MM.1S (cell line): ENCODE measurements at regions not wholly inside any gene's neighbourhood (a gene's known extent, or its start where the extent isn't known, plus 50 kb on each side); places are given as distances from the start of the nearest gene placed in this dataset.

Experiments used
- DNase-seq: peaks from one replicate; pipeline ENCODE4 v3.0.0-alpha.2; 2015
- H2AFZ ChIP-seq: fragments of 300-600 bp; sonication (generic); 2 replicates; pipeline ENCODE4 v1.6.0; 2016; ENCODE audit warnings: antibody characterized with exemption, low read length
- H3F3A ChIP-seq: fragments of 300-600 bp; sonication (generic); 2 replicates; pipeline ENCODE4 v1.6.1; 2016; ENCODE audit warnings: mild to moderate bottlenecking, antibody characterized with exemption, low read length, moderate library complexity, mixed read lengths; ENCODE audit not compliant: insufficient read depth
- H3K27ac ChIP-seq: fragments of 300-600 bp; sonication (generic); 2 replicates; pipeline ENCODE4 v1.5.1; 2016; ENCODE audit warnings: mild to moderate bottlenecking, low read length
- H3K27me3 ChIP-seq: fragments of 300-600 bp; sonication (generic); replicated peaks from 2 replicates; pipeline ENCODE4 v1.6.0; 2016; ENCODE audit warnings: low read length; ENCODE audit not compliant: insufficient read depth
- H3K36me3 ChIP-seq: fragments of 300-600 bp; sonication (generic); replicated peaks from 2 replicates; pipeline ENCODE4 v1.6.1; 2016; ENCODE audit warnings: mild to moderate bottlenecking, low read length, mixed read lengths; ENCODE audit not compliant: insufficient read depth
- H3K4me1 ChIP-seq: fragments of 300-600 bp; sonication (generic); 2 replicates; pipeline ENCODE4 v1.6.1; 2016; ENCODE audit warnings: low read length, mixed read lengths
- H3K4me2 ChIP-seq: fragments of 300-600 bp; sonication (generic); 2 replicates; pipeline ENCODE4 v1.6.0; 2016; ENCODE audit warnings: low read depth, low read length
- H3K4me3 ChIP-seq: fragments of 300-600 bp; sonication (generic); 2 replicates; pipeline ENCODE4 v1.5.1; 2016; ENCODE audit warnings: low read length, mixed read lengths
- H3K79me2 ChIP-seq: fragments of 300-600 bp; sonication (generic); 2 replicates; pipeline ENCODE4 v1.6.1; 2016; ENCODE audit warnings: mixed run types, low read length, mixed read lengths
- H3K9ac ChIP-seq: fragments of 300-600 bp; sonication (generic); 2 replicates; pipeline ENCODE4 v1.6.1; 2016; ENCODE audit warnings: low read length, mixed read lengths
- H3K9me2 ChIP-seq: fragments of 300-600 bp; sonication (generic); replicated peaks from 2 replicates; pipeline ENCODE4 v1.6.1; 2016; ENCODE audit warnings: mild to moderate bottlenecking, low read length, mixed read lengths; ENCODE audit not compliant: insufficient read depth
- H3K9me3 ChIP-seq: fragments of 300-600 bp; sonication (generic); replicated peaks from 2 replicates; pipeline ENCODE4 v1.6.1; 2016; ENCODE audit warnings: mild to moderate bottlenecking, low read length, mixed read lengths; ENCODE audit not compliant: insufficient read depth
- H4K20me1 ChIP-seq: fragments of 300-600 bp; sonication (generic); 2 replicates; pipeline ENCODE4 v1.6.1; 2016; ENCODE audit warnings: mild to moderate bottlenecking, low read length, moderate library complexity, mixed read lengths; ENCODE audit not compliant: insufficient read depth
- EZH2 ChIP-seq: fragments of 300-600 bp; sonication (generic); optimal IDR thresholded peaks from 2 replicates; pipeline ENCODE3; 2017; ENCODE audit warnings: low read depth, mild to moderate bottlenecking, antibody characterized with exemption, low read length, mixed read lengths
- EZH2phosphoT487 ChIP-seq: fragments of 300-600 bp; sonication (generic); IDR thresholded peaks from 2 replicates; pipeline ENCODE4 v1.6.1; 2018; ENCODE audit warnings: antibody characterized with exemption, low read length
- TF ChIP-seq, protein P1 (sequence below): fragments of 300-600 bp; sonication (generic); IDR thresholded peaks from 2 replicates; pipeline ENCODE4 v1.5.1; 2016; ENCODE audit warnings: antibody characterized with exemption, low read length, mixed read lengths

DNA sequence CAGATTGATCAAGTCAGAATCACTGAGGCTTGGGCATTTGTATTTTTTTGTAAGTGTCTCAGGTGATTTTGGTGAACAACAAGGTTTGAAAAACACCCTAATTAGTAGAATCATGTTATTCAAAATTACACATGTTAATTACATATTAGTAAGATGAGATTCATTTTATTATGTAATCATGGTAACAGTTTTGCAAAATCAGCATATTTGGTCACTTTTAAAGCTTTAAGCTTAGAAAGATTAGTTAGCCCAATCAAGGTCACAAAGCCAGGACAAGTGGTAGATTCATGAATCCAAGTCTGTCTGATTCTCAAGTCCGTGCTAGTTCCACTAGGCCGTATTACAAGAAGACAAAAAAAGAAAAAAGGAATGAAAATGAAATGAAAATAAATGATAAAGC lies 218.4 kb upstream of the FAR2 start:
- Histone ChIP-seq H2AFZ (no peak overlapping the region), H3K79me2 (no peaks in the 10 kb centered on the region), H3K27me3 (no peaks in the 10 kb centered on the region), H3K4me1 (no peaks in the 10 kb centered on the region), H3F3A (no peaks in the 10 kb centered on the region), H3K9me2 (no peaks in the 10 kb centered on the region), H3K9me3 (no peaks in the 10 kb centered on the region), H4K20me1 (no peaks in the 10 kb centered on the region), H3K9ac (no peak overlapping the region), H3K27ac (no peak overlapping the region), H3K36me3 (no peaks in the 10 kb centered on the region), H3K4me2 (no peak overlapping the region), H3K4me3 (no peak overlapping the region)
- no peak for TF ChIP-seq EZH2phosphoT487
- no peak for DNase-seq

DNA sequence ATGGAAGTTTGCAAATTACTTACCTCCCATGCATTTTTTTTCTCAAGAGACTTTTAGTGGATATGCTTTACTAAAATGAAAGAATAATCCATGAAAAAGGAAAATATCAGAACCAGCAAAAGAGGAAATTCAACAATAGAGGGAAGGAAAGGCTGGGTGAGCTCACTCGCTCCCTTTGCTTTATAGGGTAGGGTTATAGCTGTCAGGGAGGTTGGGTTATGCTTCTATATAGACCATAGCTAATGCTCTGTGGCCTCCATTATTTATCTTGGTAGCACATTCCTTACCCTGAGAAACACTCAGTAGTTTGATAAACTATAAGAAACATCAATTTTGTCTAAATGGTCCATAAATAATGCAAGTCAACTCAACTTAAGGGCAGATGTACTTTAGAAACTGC lies 215.9 kb upstream of the FAR2 start:
- no peak overlapping the region for H3K4me3 ChIP-seq
- no peak for DNase-seq
- H4K20me1 ChIP-seq, result no peaks in the 10 kb centered on the region
- no peaks in the 10 kb centered on the region for H3K9me3 ChIP-seq
- H3K9ac ChIP-seq, result no peak overlapping the region
- H3K27me3 ChIP-seq, result no peaks in the 10 kb centered on the region
- H3K27ac ChIP-seq, result no peak overlapping the region
- no peaks in the 10 kb centered on the region for H3K36me3 ChIP-seq
- H3K9me2 ChIP-seq, result no peaks in the 10 kb centered on the region
- TF ChIP-seq EZH2phosphoT487 (no peak), EZH2 (no peak)
- TF ChIP-seq, protein P1, sequence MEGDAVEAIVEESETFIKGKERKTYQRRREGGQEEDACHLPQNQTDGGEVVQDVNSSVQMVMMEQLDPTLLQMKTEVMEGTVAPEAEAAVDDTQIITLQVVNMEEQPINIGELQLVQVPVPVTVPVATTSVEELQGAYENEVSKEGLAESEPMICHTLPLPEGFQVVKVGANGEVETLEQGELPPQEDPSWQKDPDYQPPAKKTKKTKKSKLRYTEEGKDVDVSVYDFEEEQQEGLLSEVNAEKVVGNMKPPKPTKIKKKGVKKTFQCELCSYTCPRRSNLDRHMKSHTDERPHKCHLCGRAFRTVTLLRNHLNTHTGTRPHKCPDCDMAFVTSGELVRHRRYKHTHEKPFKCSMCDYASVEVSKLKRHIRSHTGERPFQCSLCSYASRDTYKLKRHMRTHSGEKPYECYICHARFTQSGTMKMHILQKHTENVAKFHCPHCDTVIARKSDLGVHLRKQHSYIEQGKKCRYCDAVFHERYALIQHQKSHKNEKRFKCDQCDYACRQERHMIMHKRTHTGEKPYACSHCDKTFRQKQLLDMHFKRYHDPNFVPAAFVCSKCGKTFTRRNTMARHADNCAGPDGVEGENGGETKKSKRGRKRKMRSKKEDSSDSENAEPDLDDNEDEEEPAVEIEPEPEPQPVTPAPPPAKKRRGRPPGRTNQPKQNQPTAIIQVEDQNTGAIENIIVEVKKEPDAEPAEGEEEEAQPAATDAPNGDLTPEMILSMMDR, result no peak
- no peak overlapping the region for H3K4me2 ChIP-seq
- H3K4me1 ChIP-seq, result no peaks in the 10 kb centered on the region
- H2AFZ ChIP-seq, result no peak overlapping the region
- H3F3A ChIP-seq, result no peaks in the 10 kb centered on the region
- H3K79me2 ChIP-seq, result no peaks in the 10 kb centered on the region

DNA sequence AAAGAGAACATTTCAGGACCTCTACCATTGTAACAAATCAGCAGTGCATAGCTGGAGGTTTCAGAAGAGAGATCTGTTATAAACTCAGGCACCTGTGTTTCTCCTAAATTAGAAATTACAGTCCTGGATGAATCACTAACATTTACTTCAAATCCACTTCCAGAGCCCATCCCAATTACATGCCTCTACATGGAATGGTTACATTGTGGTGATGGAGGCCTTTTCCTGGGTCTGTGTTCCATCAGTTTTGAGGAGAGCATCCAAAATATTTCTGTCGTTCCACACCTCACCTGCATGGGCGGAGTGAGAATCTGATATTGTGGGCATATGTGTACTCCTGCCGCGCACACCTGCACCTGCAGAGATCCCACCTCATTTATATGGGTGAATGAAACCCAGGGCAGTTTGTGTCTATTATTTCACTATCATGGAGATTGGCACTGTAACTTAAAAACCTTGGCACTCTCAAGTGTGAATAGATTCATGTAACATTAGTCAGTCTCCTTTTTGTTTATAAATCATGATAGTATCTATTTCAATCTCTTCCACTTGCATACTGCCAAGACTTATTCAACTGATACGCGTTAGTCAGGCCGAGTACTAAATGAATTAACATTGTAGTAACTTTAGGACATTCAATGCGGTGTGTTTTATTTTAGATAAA lies 215.1 kb upstream of the FAR2 start:
- no peaks in the 10 kb centered on the region for H3K9me3 ChIP-seq
- TF ChIP-seq EZH2phosphoT487, result no peak
- TF ChIP-seq, protein P1, result no peak
- no peak for DNase-seq

DNA sequence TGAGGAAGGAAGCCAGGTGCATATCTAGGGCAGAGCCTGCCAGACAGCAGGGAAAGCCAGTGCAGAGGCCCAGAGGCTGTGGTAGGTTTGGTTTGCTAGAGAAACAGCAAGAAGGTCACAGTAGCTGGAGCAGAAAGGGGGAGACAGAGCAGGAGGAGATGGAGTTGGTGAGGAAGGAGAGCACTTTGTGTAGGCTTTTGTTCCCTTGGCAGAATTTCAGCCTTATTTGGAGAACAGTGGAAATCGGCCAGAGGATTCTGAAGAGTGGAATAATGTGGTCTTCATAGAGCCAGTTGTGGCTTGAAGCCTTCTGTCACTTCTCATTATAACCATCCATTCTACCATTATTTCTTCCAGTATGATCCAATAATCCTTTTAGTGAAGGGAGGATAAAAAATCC lies 212.9 kb upstream of the FAR2 start:
- no peaks in the 10 kb centered on the region for H3K79me2 ChIP-seq
- TF ChIP-seq EZH2, result no peak
- TF ChIP-seq, protein P1, result no peak
- no peak for TF ChIP-seq EZH2phosphoT487
- H3K9ac ChIP-seq, result no peak overlapping the region
- no peaks in the 10 kb centered on the region for H3K27me3 ChIP-seq
- no peaks in the 10 kb centered on the region for H3K36me3 ChIP-seq
- no peaks in the 10 kb centered on the region for H3K9me3 ChIP-seq
- H3K4me1 ChIP-seq, result no peaks in the 10 kb centered on the region
- H4K20me1 ChIP-seq, result no peaks in the 10 kb centered on the region
- no peak overlapping the region for H3K4me2 ChIP-seq
- H3K9me2 ChIP-seq, result no peaks in the 10 kb centered on the region
- H3K27ac ChIP-seq, result no peak overlapping the region
- DNase-seq, result no peak
- no peak overlapping the region for H2AFZ ChIP-seq
- H3K4me3 ChIP-seq, result no peak overlapping the region
- no peaks in the 10 kb centered on the region for H3F3A ChIP-seq

More for the DNA sequence above, 215.1 kb upstream of the FAR2 start:
- H3K9me2 ChIP-seq, result no peaks in the 10 kb centered on the region
- H3K79me2 ChIP-seq, result no peaks in the 10 kb centered on the region
- no peaks in the 10 kb centered on the region for H4K20me1 ChIP-seq
- no peaks in the 10 kb centered on the region for H3F3A ChIP-seq
- H3K27ac ChIP-seq, result no peak overlapping the region
- no peaks in the 10 kb centered on the region for H3K27me3 ChIP-seq
- H3K4me2 ChIP-seq, result no peak overlapping the region
- no peaks in the 10 kb centered on the region for H3K4me1 ChIP-seq
- no peak overlapping the region for H2AFZ ChIP-seq
- no peaks in the 10 kb centered on the region for H3K36me3 ChIP-seq
- no peak overlapping the region for H3K9ac ChIP-seq
- H3K4me3 ChIP-seq, result no peak overlapping the region
